Myocyte (in vitro differentiated cells): ENCODE measurements at regions not wholly inside any gene's neighbourhood (a gene's known extent, or its start where the extent isn't known, plus 50 kb on each side); places are given as distances from the start of the nearest gene placed in this dataset.

ENCODE experiments used
- DNase-seq: peaks from one replicate; pipeline ENCODE4 v3.0.0-alpha.2; 2012; ENCODE audit warnings: low read depth

GRCh38 chr1:87269921-87270320 lies 58.8 kb upstream of the LMO4 start:
- DNase-seq = no peak

GRCh38 chr1:87273291-87273690 lies 55.4 kb upstream of the LMO4 start:
- no peak for DNase-seq

- DNase-seq = no peak
Observed at GRCh38 chr1:87274851-87275250, 53.8 kb upstream of the LMO4 start.

- no peak for DNase-seq
Observed at GRCh38 chr1:87278825-87279535, 49.7 kb upstream of the LMO4 start.
